ENCODE measurements at regions not wholly inside any gene's neighbourhood (a gene's known extent, or its start where the extent isn't known, plus 50 kb on each side); places are given as distances from the start of the nearest gene placed in this dataset.

GRCh38 chr2:18703555-18703954 is 114.2 kb upstream of the NT5C1B start:
- TF ChIP-seq POLR2A (IDR thresholded peaks at IDR 0.05) (no peak), CTCF (IDR thresholded peaks at IDR 0.05) (no peak)
- Histone ChIP-seq H3K9me3 (no peaks in the 10 kb centered on the region), H3K27me3 (no peaks in the 10 kb centered on the region), H3K27ac (no peak overlapping the region), H3K4me1 (no peaks in the 10 kb centered on the region), H3K4me3 (no peak overlapping the region), H3K36me3 (no peaks in the 10 kb centered on the region)
- intact Hi-C loops (cut with DNase I; ENCODE audit: low total_unique reads): no loop called here
- DNase-seq: no peak

GRCh38 chr2:18701981-18702380 is 112.6 kb upstream of the NT5C1B start:
- H3K36me3 ChIP-seq: no peaks in the 10 kb centered on the region
- no peak overlapping the region for H3K27ac ChIP-seq
- H3K27me3 ChIP-seq: no peaks in the 10 kb centered on the region
- no peak for TF ChIP-seq CTCF (IDR thresholded peaks at IDR 0.05)
- no peak for TF ChIP-seq POLR2A (IDR thresholded peaks at IDR 0.05)
- intact Hi-C loops (cut with DNase I; ENCODE audit: low total_unique reads): no loop called here
- no peak overlapping the region for H3K4me3 ChIP-seq
- H3K9me3 ChIP-seq: no peaks in the 10 kb centered on the region
- H3K4me1 ChIP-seq: no peaks in the 10 kb centered on the region
- DNase-seq: no peak

GRCh38 chr2:18701546-18701945 is 112.2 kb upstream of the NT5C1B start:
- intact Hi-C loops (cut with DNase I; ENCODE audit: low total_unique reads): no loop called here
- no peak for TF ChIP-seq CTCF (IDR thresholded peaks at IDR 0.05)
- TF ChIP-seq POLR2A (IDR thresholded peaks at IDR 0.05): no peak
- H3K27ac ChIP-seq: no peak overlapping the region
- no peaks in the 10 kb centered on the region for H3K36me3 ChIP-seq
- no peak overlapping the region for H3K4me3 ChIP-seq
- DNase-seq: no peak
- H3K4me1 ChIP-seq: no peaks in the 10 kb centered on the region
- no peaks in the 10 kb centered on the region for H3K27me3 ChIP-seq
- no peaks in the 10 kb centered on the region for H3K9me3 ChIP-seq

GRCh38 chr2:18690342-18690741 is 101.0 kb upstream of the NT5C1B start:
- H3K27me3 ChIP-seq: no peaks in the 10 kb centered on the region
- intact Hi-C loops (cut with DNase I; ENCODE audit: low total_unique reads): no loop called here
- no peak overlapping the region for H3K27ac ChIP-seq
- H3K4me1 ChIP-seq: no peaks in the 10 kb centered on the region
- no peaks in the 10 kb centered on the region for H3K36me3 ChIP-seq
- TF ChIP-seq CTCF (IDR thresholded peaks at IDR 0.05) (no peak), POLR2A (IDR thresholded peaks at IDR 0.05) (no peak)
- no peaks in the 10 kb centered on the region for H3K9me3 ChIP-seq
- DNase-seq: no peak
- H3K4me3 ChIP-seq: no peak overlapping the region

DNA sequence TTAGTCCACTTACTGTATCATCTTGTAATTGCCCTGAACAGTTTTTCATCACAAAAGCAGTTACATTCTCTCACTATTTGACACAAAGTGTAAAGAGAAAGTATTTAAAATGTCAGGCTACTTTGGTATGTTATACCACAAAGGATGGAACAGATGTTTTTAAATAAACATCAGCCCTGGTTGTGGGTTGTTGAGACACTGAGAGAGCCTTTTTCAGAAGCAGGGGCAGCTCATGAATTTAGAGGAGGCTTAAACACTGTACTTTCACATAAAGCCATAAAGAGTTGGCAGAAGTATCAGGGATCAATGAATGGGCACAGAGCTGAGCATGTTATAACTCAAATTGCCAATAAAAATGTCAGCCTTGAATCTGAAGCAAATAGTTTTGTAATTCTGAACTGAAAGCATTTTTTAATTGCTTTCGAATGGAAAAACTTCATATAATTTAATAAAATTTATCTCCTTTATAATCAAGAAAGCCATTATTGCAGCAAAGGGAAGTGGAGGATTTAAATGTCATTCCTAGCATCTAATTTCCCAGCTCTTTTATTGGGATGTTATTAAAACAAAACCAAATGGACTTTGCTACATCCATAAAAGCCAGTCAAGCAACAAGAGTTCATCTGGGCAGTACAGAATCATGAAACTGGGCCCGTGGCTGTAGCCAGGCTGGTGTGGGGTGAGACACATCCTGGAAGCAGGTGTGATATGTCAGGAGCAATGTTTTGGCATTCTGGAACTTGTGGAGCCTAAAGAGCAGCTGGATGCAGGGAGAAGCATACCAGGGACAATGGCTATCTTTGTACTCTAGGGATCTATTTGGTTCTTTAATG is 95.1 kb upstream of the NT5C1B start:
- no peaks in the 10 kb centered on the region for H3K36me3 ChIP-seq
- intact Hi-C loops (cut with DNase I; ENCODE audit: low total_unique reads): no loop called here

More for the DNA sequence above, 95.1 kb upstream of the NT5C1B start:
- no peak overlapping the region for H3K4me3 ChIP-seq
- no peaks in the 10 kb centered on the region for H3K27me3 ChIP-seq
- H3K4me1 ChIP-seq: no peaks in the 10 kb centered on the region
- TF ChIP-seq POLR2A (IDR thresholded peaks at IDR 0.05) (no peak), CTCF (IDR thresholded peaks at IDR 0.05) (no peak)
- no peaks in the 10 kb centered on the region for H3K9me3 ChIP-seq
- DNase-seq: no peak
- H3K27ac ChIP-seq: no peak overlapping the region
